Esophagus squamous epithelium (tissue), 5 donors: ENCODE measurements at regions not wholly inside any gene's neighbourhood (a gene's known extent, or its start where the extent isn't known, plus 50 kb on each side); places are given as distances from the start of the nearest gene placed in this dataset.
"Not testable (repeated sequence)": the region's sequence is repeated elsewhere in the genome, so short reads cannot be mapped to it uniquely, and the experiment has no call there.

Experiments
- DNase-seq: peaks from one replicate; lab custom pipeline; 2025; lab: John Stamatoyannopoulos, UW
- H3K27ac ChIP-seq, 4 donors: fragments of 200-600 bp; sonication (generic); one replicate each; pipeline ENCODE4 v1.5.1; 2016 to 2019; ENCODE audit warnings: mild to moderate bottlenecking in 1 of 4
- H3K27me3 ChIP-seq, 4 donors: fragments of 200-600 bp; sonication (generic); 1 replicate in 3 of 4; 2 replicates in 1 of 4; pipeline versions ENCODE4 v1.5.1 to v1.6.0; 2017 to 2021; ENCODE audit warnings: antibody characterized with exemption in 1 of 4
- H3K36me3 ChIP-seq, 3 donors: fragments of 200-600 bp; sonication (generic); one replicate each; pipeline ENCODE4 v1.5.1; 2016 to 2019
- H3K4me1 ChIP-seq, 3 donors: fragments of 200-600 bp; sonication (generic); one replicate each; pipeline ENCODE4 v1.5.1; 2017 to 2019
- H3K4me3 ChIP-seq, 4 donors: fragments of 200-600 bp; sonication (generic); 1 replicate in 3 of 4; 2 replicates in 1 of 4; pipeline ENCODE4 v1.5.1; 2016 to 2019; ENCODE audit warnings: mild to moderate bottlenecking in 2 of 4, moderate library complexity in 1 of 4
- H3K9me3 ChIP-seq, 3 donors: fragments of 200-600 bp; sonication (generic); one replicate each; pipeline ENCODE4 v1.5.1; 2016 to 2019
- CTCF ChIP-seq, 6 experiments: fragments of 450-650 bp in 4 of 6; fragments of 200-600 bp in 2 of 6; sonication (generic) in 2 of 6; IDR thresholded peaks; one replicate each; pipeline ENCODE4 v1.5.1; 2016 to 2019; ENCODE audit warnings: antibody characterized with exemption in 6 of 6, mild to moderate bottlenecking in 4 of 6, moderate library complexity in 4 of 6
- POLR2A ChIP-seq, 4 donors: fragments of 450-650 bp; IDR thresholded peaks; one replicate each; pipeline ENCODE4 v1.6.1; 2017; ENCODE audit warnings: antibody characterized with exemption in 4 of 4, mild to moderate bottlenecking in 4 of 4, moderate library complexity in 3 of 4
- WGBS, 2 donors: methylation state at CpG; one replicate each; pipeline ENCODE4 v1.1.5; 2018; 5-methylcytosine and 5-hydroxymethylcytosine counted together
- intact Hi-C: fragments of 100-400 bp; cut with DNase I; formaldehyde crosslinking; loops from one replicate; pipeline ENCODE4 v1.15.0; 2022
- donor health status: DM: yes; HTN: yes; CAD: no.

DNA sequence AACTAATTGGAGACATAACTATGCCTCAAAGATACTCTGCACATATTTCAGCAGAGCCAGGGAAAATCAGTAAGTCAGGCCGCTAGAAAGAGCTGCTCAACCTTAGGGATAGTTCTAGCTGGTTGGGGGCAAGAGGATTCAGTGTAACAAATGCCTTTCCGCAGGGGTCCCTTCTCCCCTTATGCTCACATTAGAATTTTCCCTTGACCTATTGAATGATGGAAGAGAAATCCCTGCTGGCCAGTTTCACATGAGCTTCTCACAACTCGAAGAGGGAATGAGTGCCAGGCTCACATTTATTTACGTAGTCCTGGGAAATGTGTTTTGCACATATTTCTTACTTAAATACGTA lies 66.2 kb upstream of the USP9X start:
- 69 to 100% methylated on average over 2 to 5 of the region's 5 CpGs for WGBS, 2 donors
- no peaks in the 10 kb centered on the region for H3K9me3 ChIP-seq
- TF ChIP-seq CTCF (IDR thresholded peaks at IDR 0.05) (no peak), POLR2A (IDR thresholded peaks at IDR 0.05) (no peak)
- H3K27ac ChIP-seq: no peak overlapping the region
- no peak for DNase-seq
- no peaks in the 10 kb centered on the region for H3K27me3 ChIP-seq
- no peaks in the 10 kb centered on the region for H3K4me1 ChIP-seq
- H3K4me3 ChIP-seq: no peak overlapping the region
- no peaks in the 10 kb centered on the region for H3K36me3 ChIP-seq
- intact Hi-C loops: no loop called here

- intact Hi-C loops: no loop called here
- no peak overlapping the region for H3K27ac ChIP-seq
- H3K4me3 ChIP-seq: no peak overlapping the region
- H3K36me3 ChIP-seq: no peaks in the 10 kb centered on the region
- no peaks in the 10 kb centered on the region for H3K4me1 ChIP-seq
- WGBS, 2 donors: 31 to 35% methylated on average over 1 of the region's 1 CpG
- no peaks in the 10 kb centered on the region for H3K9me3 ChIP-seq
- no peak for DNase-seq
- TF ChIP-seq POLR2A (IDR thresholded peaks at IDR 0.05): no peak
- no peak for TF ChIP-seq CTCF (IDR thresholded peaks at IDR 0.05)
- H3K27me3 ChIP-seq: no peaks in the 10 kb centered on the region
Measured at GRCh38 chrX:41022566-41022965, 62.7 kb upstream of the USP9X start.

GRCh38 chrX:41023098-41023497 lies 62.1 kb upstream of the USP9X start:
- H3K27ac ChIP-seq: no peak overlapping the region
- no peaks in the 10 kb centered on the region for H3K9me3 ChIP-seq
- 95 to 97% methylated on average over 3 of the region's 3 CpGs for WGBS, 2 donors
- H3K4me1 ChIP-seq: no peaks in the 10 kb centered on the region
- DNase-seq: no peak
- H3K4me3 ChIP-seq: no peak overlapping the region
- H3K36me3 ChIP-seq: no peaks in the 10 kb centered on the region
- intact Hi-C loops: no loop called here
- TF ChIP-seq CTCF (IDR thresholded peaks at IDR 0.05): no peak
- no peak for TF ChIP-seq POLR2A (IDR thresholded peaks at IDR 0.05)
- no peaks in the 10 kb centered on the region for H3K27me3 ChIP-seq

GRCh38 chrX:41024335-41024734 lies 60.9 kb upstream of the USP9X start:
- H3K36me3 ChIP-seq, H3K4me1 ChIP-seq, H3K27ac ChIP-seq, intact Hi-C loops, H3K4me3 ChIP-seq, DNase-seq, H3K27me3 ChIP-seq, H3K9me3 ChIP-seq: not testable (repeated sequence)
- TF ChIP-seq CTCF (IDR thresholded peaks at IDR 0.05): peak in 1 of 6 experiments; percentile 32
- 40 to 65% methylated on average over 1 to 3 of the region's 3 CpGs for WGBS, 2 donors

- Histone ChIP-seq H3K36me3 (no peaks in the 10 kb centered on the region), H3K4me3 (no peak overlapping the region), H3K27ac (no peak overlapping the region), H3K9me3 (no peaks in the 10 kb centered on the region), H3K4me1 (no peaks in the 10 kb centered on the region), H3K27me3 (no peaks in the 10 kb centered on the region)
- no peak for DNase-seq
- WGBS, 2 donors: 70 to 85% methylated on average over 5 to 6 of the region's 6 CpGs
- intact Hi-C loops: no loop called here
- TF ChIP-seq CTCF (IDR thresholded peaks at IDR 0.05): no peak
- TF ChIP-seq POLR2A (IDR thresholded peaks at IDR 0.05): no peak
Measured at GRCh38 chrX:41024755-41025154, 60.5 kb upstream of the USP9X start.
